HS-5 (cell line): ENCODE measurements at regions not wholly inside any gene's neighbourhood (a gene's known extent, or its start where the extent isn't known, plus 50 kb on each side); places are given as distances from the start of the nearest gene placed in this dataset.
"Not testable (repeated sequence)": the region's sequence is repeated elsewhere in the genome, so short reads cannot be mapped to it uniquely, and the experiment has no call there.

Experiments used
- DNase-seq: peaks from one replicate; pipeline ENCODE4 v3.0.0-alpha.2; 2012; ENCODE audit warnings: low read depth

- DNase-seq = no peak
Observed at GRCh38 chr4:111274060-111274459, 651.2 kb upstream of the PITX2 start.

GRCh38 chr4:111274486-111274885 is 651.6 kb upstream of the PITX2 start:
- no peak for DNase-seq

DNA sequence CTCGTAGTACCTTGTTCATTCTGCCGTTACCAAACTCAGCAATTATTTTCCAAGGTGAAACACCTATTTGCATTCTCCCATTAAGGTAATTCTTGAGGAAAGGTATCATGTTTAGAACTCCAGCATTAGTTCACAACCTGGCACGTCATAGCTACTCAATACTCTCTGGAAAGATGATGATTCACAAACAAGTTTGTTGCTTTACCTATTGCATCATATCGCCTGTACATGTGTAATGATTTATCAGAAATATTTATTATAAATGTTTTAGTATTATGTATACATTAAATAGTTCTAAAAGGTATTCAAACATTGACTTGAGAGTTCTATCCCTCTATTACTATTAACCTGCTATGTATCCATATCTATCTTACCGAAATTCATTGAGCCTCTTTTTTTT is 658.3 kb upstream of the PITX2 start:
- no peak for DNase-seq

- DNase-seq = no peak
Observed at GRCh38 chr4:111282035-111282434, 659.2 kb upstream of the PITX2 start.

GRCh38 chr4:111283066-111283677 is 660.3 kb upstream of the PITX2 start:
- DNase-seq = peak; percentile 18

GRCh38 chr4:111296466-111296865 is 673.6 kb upstream of the PITX2 start:
- DNase-seq = no peak

- no peak for DNase-seq
Observed at GRCh38 chr4:111303806-111304205, 680.9 kb upstream of the PITX2 start.

- peak; percentile 68 for DNase-seq
Observed at GRCh38 chr4:111323496-111323895, 700.6 kb upstream of the PITX2 start.

DNA sequence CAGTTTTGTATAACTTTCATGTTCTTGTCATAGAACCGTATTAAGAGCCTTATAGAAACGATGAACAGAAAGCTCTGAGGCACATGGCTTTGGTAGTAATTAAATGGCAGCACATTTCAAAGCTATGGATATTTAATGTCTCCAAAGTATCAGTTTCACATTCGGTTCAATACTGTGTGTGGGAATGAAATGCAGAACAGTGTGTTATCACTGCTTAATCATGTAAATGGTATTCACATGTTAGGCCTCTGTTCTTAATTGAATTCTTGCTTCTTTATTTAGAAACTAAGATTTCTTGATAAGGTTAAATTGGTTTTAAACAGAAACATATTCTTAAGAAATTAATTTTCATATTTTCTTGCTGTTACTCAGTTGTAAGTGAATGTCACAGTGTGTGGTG is 701.0 kb upstream of the PITX2 start:
- DNase-seq = no peak

- DNase-seq = no peak
Observed at GRCh38 chr4:111326450-111326849, 703.6 kb upstream of the PITX2 start.

GRCh38 chr4:111330786-111331185 is 707.9 kb upstream of the PITX2 start:
- no peak for DNase-seq

DNA sequence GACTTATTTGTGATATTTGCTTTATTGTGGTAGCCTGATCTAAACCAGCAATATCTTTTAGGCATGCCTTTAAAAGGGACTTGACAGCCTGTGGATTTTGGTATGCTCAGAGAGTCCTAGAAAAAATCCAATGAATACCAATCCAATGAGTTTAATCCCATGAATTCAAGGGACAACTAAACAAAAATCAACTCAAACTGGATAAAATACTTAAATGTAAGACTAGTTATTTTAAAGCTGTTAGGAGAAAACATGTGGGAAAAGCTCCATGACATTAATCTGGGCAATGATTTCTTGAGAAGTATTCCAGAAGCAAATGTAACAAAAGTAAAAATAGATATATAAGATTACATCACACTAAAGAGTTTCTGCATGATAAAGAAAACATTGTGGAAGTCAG is 711.5 kb upstream of the PITX2 start:
- no peak for DNase-seq

DNA sequence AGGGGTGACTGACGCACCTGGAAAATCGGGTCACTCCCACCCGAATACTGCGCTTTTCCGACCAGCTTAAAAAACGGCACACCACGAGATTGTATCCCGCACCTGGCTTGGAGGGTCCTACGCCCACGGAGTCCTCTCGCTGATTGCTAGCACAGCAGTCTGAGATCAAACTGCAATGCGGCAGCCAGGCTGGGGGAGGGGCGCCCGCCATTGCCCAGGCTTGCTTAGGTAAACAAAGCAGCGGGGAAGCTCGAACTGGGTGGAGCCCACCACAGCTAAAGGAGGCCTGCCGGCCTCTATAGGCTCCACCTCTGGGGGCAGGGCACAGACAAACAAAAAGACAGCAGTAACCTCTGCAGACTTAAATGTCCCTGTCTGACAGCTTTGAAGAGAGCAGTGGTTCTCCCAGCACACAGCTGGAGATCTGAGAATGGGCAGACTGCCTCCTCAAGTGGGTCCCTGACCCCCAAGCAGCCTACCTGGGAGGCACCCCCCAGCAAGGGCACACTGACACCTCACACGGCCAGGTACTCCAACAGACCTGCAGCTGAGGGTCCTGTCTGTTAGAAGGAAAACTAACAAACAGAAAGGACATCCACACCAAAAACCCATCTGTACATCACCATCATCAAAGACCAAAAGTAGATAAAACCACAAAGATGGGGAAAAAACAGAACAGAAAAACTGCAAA is 714.5 kb upstream of the PITX2 start:
- DNase-seq = not testable (repeated sequence)

DNA sequence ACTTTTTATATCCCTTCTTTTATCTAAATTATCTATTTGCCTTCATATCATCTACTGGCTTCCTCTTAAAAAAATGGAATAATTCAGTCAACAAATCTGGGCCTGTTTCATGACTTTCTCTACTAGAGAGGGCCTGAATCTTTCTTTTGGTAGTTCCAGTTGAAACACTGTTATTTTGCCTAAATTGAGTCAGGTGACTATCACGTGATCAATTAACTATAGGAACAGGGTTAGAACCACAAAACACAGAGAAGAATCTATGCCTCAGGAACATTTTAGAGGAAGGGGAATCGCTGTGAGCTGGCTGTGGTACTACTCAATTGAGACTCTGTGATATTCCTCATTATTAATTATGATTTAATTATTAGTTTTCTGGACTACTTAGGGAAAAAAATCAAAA is 736.7 kb upstream of the PITX2 start:
- no peak for DNase-seq

- DNase-seq = no peak
Observed at GRCh38 chr4:111360906-111361305, 738.0 kb upstream of the PITX2 start.

DNA sequence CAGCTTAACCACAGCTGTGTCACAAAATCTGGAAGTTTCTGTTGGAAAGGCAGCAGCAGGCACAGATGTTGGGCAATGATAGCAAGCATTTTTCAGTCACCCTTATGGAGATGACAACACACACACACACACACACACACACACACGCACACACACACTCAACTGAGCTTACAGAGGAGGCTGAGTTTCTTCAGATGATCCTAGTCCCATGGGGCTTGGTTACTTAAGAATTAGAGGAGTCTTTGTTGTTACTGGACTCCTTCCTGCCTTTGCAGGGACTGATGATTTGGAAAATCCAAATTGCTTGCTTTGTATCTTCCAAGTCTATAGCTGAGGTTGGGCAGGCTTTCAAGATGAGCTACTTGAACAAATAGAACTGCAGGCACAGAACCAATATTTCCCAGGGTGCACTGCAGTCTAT is 740.1 kb upstream of the PITX2 start:
- no peak for DNase-seq

- DNase-seq = not testable (repeated sequence)
Observed at GRCh38 chr4:111377880-111378279, 755.0 kb upstream of the PITX2 start.

- no peak for DNase-seq
Observed at GRCh38 chr4:111388561-111388960, 756.7 kb upstream of the FAM241A start.

DNA sequence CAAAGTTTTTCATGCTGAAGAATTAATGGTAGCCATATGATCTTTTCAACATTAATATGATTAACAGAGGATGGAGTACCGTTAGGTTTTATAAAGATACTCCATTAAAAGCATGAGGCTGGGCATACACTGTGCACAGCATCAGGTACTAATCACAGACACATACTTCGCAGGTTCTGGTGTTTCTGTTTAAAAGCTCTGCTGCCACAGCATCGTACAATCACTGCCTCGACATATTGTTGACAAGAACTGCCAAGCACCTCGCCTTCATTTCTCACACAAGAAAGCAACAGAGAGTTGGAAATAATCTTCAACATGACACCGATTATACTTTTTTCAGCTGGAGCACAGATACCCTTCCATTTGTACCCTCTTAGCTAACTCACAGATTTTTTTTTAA is 753.4 kb upstream of the FAM241A start:
- no peak for DNase-seq

DNA sequence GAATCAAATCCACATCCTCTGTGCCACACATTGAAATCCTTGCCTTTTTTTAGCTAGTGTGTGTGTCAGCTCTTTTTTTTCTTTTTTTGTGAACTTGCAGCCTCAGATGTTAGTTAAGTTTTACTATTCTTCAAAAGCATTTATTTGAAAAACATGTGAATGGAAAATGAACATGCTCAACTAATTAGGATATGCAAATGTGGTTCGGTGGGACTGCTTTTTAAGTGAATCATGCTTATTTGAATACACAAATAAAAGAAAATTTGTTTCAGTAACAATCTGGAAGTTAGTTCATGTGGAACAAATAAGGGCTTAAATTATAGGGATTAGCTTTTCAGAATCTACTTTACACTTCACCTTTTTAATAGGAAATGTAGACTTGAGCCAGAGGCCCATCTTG is 751.5 kb upstream of the FAM241A start:
- DNase-seq = no peak

- no peak for DNase-seq
Observed at GRCh38 chr4:111398906-111399330, 746.3 kb upstream of the FAM241A start.

DNA sequence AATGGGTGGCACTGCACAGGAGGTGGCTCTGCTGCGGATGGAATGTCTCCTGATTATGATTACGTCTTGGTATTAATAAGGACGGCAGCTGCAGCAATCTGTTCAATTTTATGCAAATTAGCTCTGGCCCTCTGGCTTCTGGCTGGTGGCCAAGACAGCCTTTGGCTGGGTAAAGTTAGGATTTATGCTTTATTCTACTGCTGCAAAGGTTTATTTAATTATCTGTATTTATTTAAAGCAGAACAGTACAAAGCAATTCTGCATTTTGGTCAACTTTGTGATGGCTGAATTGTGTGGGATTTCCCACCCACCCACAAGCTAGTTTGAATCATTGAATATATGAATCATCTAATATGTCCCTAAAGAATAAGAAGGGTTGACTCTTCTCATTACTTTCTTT is 745.6 kb upstream of the FAM241A start:
- DNase-seq = no peak

- DNase-seq = no peak
Observed at GRCh38 chr4:111400741-111401140, 744.5 kb upstream of the FAM241A start.

GRCh38 chr4:111404673-111405072 is 740.6 kb upstream of the FAM241A start:
- no peak for DNase-seq
